ENCODE measurements at regions not wholly inside any gene's neighbourhood (a gene's known extent, or its start where the extent isn't known, plus 50 kb on each side); places are given as distances from the start of the nearest gene placed in this dataset.

DNA sequence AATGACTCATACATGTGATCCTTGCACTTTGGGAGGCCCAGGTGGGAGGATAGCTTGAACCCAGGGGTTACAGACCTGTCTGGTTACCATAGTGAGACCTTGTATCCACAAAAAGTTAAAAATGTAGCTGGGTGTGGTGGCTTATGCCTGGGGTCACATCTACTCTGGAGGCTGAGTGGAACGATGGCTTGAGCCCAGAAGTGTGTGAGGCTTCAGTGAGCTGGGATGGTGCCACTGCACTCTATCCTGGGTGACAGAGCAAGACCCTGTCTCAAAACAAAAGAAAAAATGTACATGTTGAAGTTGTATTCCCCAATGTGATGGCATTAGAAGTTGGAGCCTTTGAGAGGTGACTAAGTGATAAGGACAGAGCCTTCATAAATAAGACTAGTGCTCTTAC, 409.4 kb upstream of the PABPC4L start:
- no peak overlapping the region for H3K4me3 ChIP-seq (replicated peaks in 1 of 2; ENCODE audit: low read depth in 2 of 2, low read length in 2 of 2)
- no peak for TF ChIP-seq CTCF (IDR thresholded peaks at IDR 0.05; ENCODE audit: low read depth, low read length)
- no peak for DNase-seq (ENCODE audit: low read depth in 2 of 2)

DNA sequence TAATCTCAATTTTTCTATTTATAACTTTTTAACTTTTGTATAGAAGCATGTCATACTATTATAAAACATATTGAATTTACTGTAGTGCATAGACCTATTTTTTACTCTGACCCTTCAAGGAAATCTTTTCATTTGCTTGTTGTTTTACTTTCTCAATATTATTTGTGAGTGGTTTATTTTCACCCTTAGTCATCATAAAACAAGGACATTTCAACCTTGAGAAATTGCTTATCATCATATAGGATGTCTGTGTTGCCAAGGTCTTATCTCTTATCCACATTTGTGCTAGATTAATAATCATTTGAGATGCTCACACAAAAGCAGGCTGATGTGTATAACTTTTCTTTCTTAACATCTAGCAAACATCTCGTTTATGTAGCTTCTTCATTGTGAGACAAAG, 408.6 kb upstream of the PABPC4L start:
- no peak for TF ChIP-seq CTCF (IDR thresholded peaks at IDR 0.05; ENCODE audit: low read depth, low read length)
- H3K4me3 ChIP-seq (replicated peaks in 1 of 2; ENCODE audit: low read depth in 2 of 2, low read length in 2 of 2), result no peak overlapping the region
- DNase-seq (ENCODE audit: low read depth in 2 of 2), result no peak

DNA sequence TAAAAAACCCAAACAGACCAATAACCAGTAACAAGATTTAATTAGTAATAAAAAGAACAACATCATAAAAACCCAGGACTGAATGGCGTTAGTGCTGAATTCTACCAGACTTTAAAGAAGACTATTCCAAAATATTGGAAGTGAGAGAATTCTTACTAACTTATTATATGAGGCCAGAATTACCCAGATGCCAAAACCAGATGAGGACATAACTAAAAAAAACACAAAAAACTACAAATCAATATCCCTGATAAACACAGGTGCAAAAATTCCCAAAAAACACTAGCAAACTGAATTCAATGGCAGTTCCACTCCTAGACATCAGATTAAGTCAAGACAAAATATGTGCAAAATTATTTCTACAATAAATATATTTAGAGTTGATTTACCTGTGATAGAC, 400.1 kb upstream of the PABPC4L start:
- no peak for TF ChIP-seq CTCF (IDR thresholded peaks at IDR 0.05; ENCODE audit: low read depth, low read length)
- no peak for DNase-seq (ENCODE audit: low read depth in 2 of 2)
- no peak overlapping the region for H3K4me3 ChIP-seq (replicated peaks in 1 of 2; ENCODE audit: low read depth in 2 of 2, low read length in 2 of 2)

GRCh38 chr4:134591326-134591725, 389.7 kb upstream of the PABPC4L start:
- DNase-seq (ENCODE audit: low read depth in 2 of 2), result no peak
- H3K4me3 ChIP-seq (replicated peaks in 1 of 2; ENCODE audit: low read depth in 2 of 2, low read length in 2 of 2), result no peak overlapping the region
- TF ChIP-seq CTCF (IDR thresholded peaks at IDR 0.05; ENCODE audit: low read depth, low read length), result no peak

DNA sequence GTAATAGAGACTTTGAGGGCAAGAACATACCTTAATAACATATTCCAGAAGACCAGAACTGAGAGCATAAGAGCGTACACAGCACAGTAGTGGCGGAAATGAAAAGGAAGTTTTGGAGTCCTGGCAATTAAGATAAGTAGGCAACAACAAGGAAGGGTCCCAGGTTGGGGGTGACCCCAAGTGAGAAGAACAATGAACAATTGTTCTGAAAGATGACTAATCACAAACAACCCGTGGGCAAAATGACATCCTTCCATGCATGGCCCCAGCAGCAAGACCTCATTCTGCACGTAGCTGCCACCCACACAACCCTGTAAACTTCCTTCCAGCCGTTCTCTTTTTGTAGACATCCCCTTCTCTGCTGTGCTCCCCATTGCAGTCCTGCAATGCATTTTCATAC, 384.4 kb upstream of the PABPC4L start:
- no peak for TF ChIP-seq CTCF (IDR thresholded peaks at IDR 0.05; ENCODE audit: low read depth, low read length)
- DNase-seq (ENCODE audit: low read depth in 2 of 2), result peak in 1 of 2 donors; percentile 14
- H3K4me3 ChIP-seq (replicated peaks in 1 of 2; ENCODE audit: low read depth in 2 of 2, low read length in 2 of 2), result no peak overlapping the region

GRCh38 chr4:134567461-134567860, 365.9 kb upstream of the PABPC4L start:
- DNase-seq (ENCODE audit: low read depth in 2 of 2), result peak in 1 of 2 donors; percentile 1
- no peak for TF ChIP-seq CTCF (IDR thresholded peaks at IDR 0.05; ENCODE audit: low read depth, low read length)
- H3K4me3 ChIP-seq (replicated peaks in 1 of 2; ENCODE audit: low read depth in 2 of 2, low read length in 2 of 2), result no peak overlapping the region

- TF ChIP-seq CTCF (IDR thresholded peaks at IDR 0.05; ENCODE audit: low read depth, low read length), result no peak
- no peak for DNase-seq (ENCODE audit: low read depth in 2 of 2)
- H3K4me3 ChIP-seq (replicated peaks in 1 of 2; ENCODE audit: low read depth in 2 of 2, low read length in 2 of 2), result no peak overlapping the region
Measured at GRCh38 chr4:134560728-134561127, 359.1 kb upstream of the PABPC4L start.
